ENCODE measurements at regions not wholly inside any gene's neighbourhood (a gene's known extent, or its start where the extent isn't known, plus 50 kb on each side); places are given as distances from the start of the nearest gene placed in this dataset.
A peak's percentile ranks its signal among the peaks of the same experiment; 100 is the strongest.

GRCh38 chr1:55718758-55719671 lies 503.9 kb upstream of the USP24 start:
- CTCF ChIA-PET, result interaction anchor here (1.4 to 4.0 kb wide), 2 partner anchors 17 to 241 kb away, joined by 5 to 25 read pairs; no protein-coding TSS in a partner anchor
- TF ChIP-seq CTCF (IDR thresholded peaks at IDR 0.05; ENCODE audit: insufficient read depth, low read length, missing control alignments), result no peak
- no peak overlapping the region for H3K4me3 ChIP-seq (ENCODE audit: low read depth, low read length)
- POLR2A ChIA-PET, result interaction anchor here (0.6 to 1.5 kb wide), 11 partner anchors 8 to 860 kb away, joined by 3 to 7 read pairs (median 3); partner anchors contain the start of gene PLPP3
- peak; percentile 100 for DNase-seq (ENCODE audit: low read depth, low spot score)

- no peak for TF ChIP-seq CTCF (IDR thresholded peaks at IDR 0.05; ENCODE audit: insufficient read depth, low read length, missing control alignments)
- CTCF ChIA-PET, result interaction anchor here (4.0 kb wide), 1 partner anchor 15 kb away, joined by 25 read pairs; no protein-coding TSS in a partner anchor
- POLR2A ChIA-PET, result interaction anchor here (0.7 to 1.5 kb wide), 4 partner anchors 13 to 862 kb away, joined by 3 to 8 read pairs (median 4); partner anchors contain the start of gene PLPP3
- H3K4me3 ChIP-seq (ENCODE audit: low read depth, low read length), result no peak overlapping the region
- DNase-seq (ENCODE audit: low read depth, low spot score), result no peak
Measured at GRCh38 chr1:55717111-55717510, 501.9 kb upstream of the USP24 start.

GRCh38 chr1:55716610-55717009 lies 501.4 kb upstream of the USP24 start:
- no peak for TF ChIP-seq CTCF (IDR thresholded peaks at IDR 0.05; ENCODE audit: insufficient read depth, low read length, missing control alignments)
- H3K4me3 ChIP-seq (ENCODE audit: low read depth, low read length), result no peak overlapping the region
- DNase-seq (ENCODE audit: low read depth, low spot score), result no peak
- ChIA-PET POLR2A (interaction anchor here (0.7 to 1.5 kb wide), 4 partner anchors 13 to 863 kb away, joined by 3 to 8 read pairs (median 4); partner anchors contain the start of gene PLPP3), CTCF (interaction anchor here (4.0 kb wide), 1 partner anchor 14 kb away, joined by 25 read pairs; no protein-coding TSS in a partner anchor)

DNA sequence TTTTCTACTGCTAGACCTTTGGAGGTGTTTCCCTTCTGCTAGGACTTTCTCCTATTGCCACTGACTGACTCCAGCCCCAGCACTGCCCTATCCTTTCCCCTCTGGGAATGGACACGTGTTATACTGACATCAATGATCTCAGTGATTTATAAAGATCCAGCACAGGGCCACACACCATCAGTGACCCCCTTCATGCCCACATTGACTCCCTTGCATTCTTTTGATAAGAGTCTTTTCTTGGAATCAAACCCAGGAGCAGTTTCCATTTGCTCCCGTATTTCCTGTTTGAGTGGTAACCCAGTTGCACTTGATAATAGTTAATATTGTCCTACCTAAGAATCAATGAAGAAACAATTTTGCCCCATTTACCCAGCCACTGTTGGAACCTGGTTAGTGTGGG lies 501.0 kb upstream of the USP24 start:
- TF ChIP-seq CTCF (IDR thresholded peaks at IDR 0.05; ENCODE audit: insufficient read depth, low read length, missing control alignments), result no peak
- DNase-seq (ENCODE audit: low read depth, low spot score), result no peak
- ChIA-PET CTCF (interaction anchor here (4.0 kb wide), 1 partner anchor 14 kb away, joined by 25 read pairs; no protein-coding TSS in a partner anchor), POLR2A (interaction anchor here (1.3 kb wide), 1 partner anchor 287 kb away, joined by 5 read pairs; no protein-coding TSS in a partner anchor)
- H3K4me3 ChIP-seq (ENCODE audit: low read depth, low read length), result no peak overlapping the region

DNA sequence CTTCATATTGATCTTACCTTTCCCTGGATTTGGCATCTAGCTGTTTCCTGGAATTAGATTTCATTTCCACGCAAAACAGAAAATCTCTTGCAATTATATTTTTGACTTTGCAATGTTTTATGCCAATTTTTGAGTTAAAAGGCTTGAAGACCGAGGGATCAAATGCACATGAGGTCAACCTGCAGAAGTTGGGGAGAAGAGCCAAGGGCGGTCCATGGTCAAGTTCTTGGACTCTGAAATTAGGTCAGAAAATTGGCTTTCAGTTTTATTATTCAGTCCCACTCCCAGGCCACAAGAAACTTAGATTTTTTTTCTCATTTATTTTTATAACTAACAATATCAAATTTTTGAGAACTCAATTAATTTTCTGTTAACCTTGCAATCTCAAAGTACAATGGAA lies 499.1 kb upstream of the USP24 start:
- ChIA-PET CTCF (interaction anchor here (0.8 to 1.6 kb wide), 2 partner anchors 10 to 12 kb away, joined by 3 to 5 read pairs; no protein-coding TSS in a partner anchor), POLR2A (no interaction called here)
- TF ChIP-seq CTCF (IDR thresholded peaks at IDR 0.05; ENCODE audit: insufficient read depth, low read length, missing control alignments), result no peak
- no peak for DNase-seq (ENCODE audit: low read depth, low spot score)
- no peak overlapping the region for H3K4me3 ChIP-seq (ENCODE audit: low read depth, low read length)

- TF ChIP-seq CTCF (IDR thresholded peaks at IDR 0.05; ENCODE audit: insufficient read depth, low read length, missing control alignments), result no peak
- DNase-seq (ENCODE audit: low read depth, low spot score), result no peak
- H3K4me3 ChIP-seq (ENCODE audit: low read depth, low read length), result no peak overlapping the region
- POLR2A ChIA-PET, result no interaction called here
- CTCF ChIA-PET, result interaction anchor here (0.8 to 1.7 kb wide), 4 partner anchors 10 to 31 kb away, joined by 3 to 6 read pairs (median 4); no protein-coding TSS in a partner anchor
Measured at GRCh38 chr1:55713516-55713915, 498.4 kb upstream of the USP24 start.

Measured in AG04449 (cell line).